ENCODE measurements at regions not wholly inside any gene's neighbourhood (a gene's known extent, or its start where the extent isn't known, plus 50 kb on each side); places are given as distances from the start of the nearest gene placed in this dataset.

- TF ChIP-seq CTCF (IDR thresholded peaks at IDR 0.05; ENCODE audit: low read depth, low read length, poor library complexity, severe bottlenecking) (no peak), EZH2phosphoT487 (IDR thresholded peaks at IDR 0.05; ENCODE audit: borderline replicate concordance, low read length) (no peak)
Measured at GRCh38 chr2:19479666-19480065, 121.2 kb upstream of the OSR1 start.

Data from DOHH2 (cell line).